HepG2 (cell line): ENCODE measurements at regions not wholly inside any gene's neighbourhood (a gene's known extent, or its start where the extent isn't known, plus 50 kb on each side); places are given as distances from the start of the nearest gene placed in this dataset.

Experiments used
- ATAC-seq: fragments of 200-7000 bp; cut with Tn5 transposase; 3 replicates; pipeline ENCODE4 v1.9.1; 2020; ENCODE audit warnings: mild to moderate bottlenecking, moderate library complexity
- BruUV-seq: library from RNA; stranded (reverse); fragments of 400-500 nt; replicated peaks from 2 replicates; lab custom pipeline; 2021; lab: Mats Ljungman, UMichigan
- CTCF ChIA-PET: fragments of 300-600 bp; formaldehyde crosslinking; extraction: SDS; loops from one replicate; lab custom pipeline; 2021; ENCODE audit warnings: low total read pairs, inconsistent platforms, low intra/inter-chr PET ratio; lab: Yijun Ruan, JAX
- POLR2A ChIA-PET: fragments of 350-600 bp; sonication (Branson Sonifier 250); formaldehyde crosslinking; loops from one replicate; lab custom pipeline; 2020; ENCODE audit warnings: antibody characterized with exemption, inconsistent platforms; lab: Yijun Ruan, JAX
- DNase-seq: peaks from one replicate; pipeline ENCODE4 v3.0.0-alpha.2; 2015; ENCODE audit warnings: low spot score
- FAIRE-seq: peaks from 3 replicates; lab custom pipeline; 2011; peaks lifted over from hg19 to GRCh38; lab: Jason Lieb, UNC
- H2AFZ ChIP-seq: one replicate; pipeline ENCODE4 v1.6.1; 2011; ENCODE audit warnings: low read length, inconsistent platforms
- H3K27ac ChIP-seq: fragments of 300-600 bp; 3 replicates; pipeline ENCODE4 v1.8.0; 2011; ENCODE audit warnings: mixed run types, mild to moderate bottlenecking, mixed read lengths, low read length, inconsistent platforms; ENCODE audit not compliant: insufficient read depth; ENCODE audit errors: extremely low read length
- H3K27me3 ChIP-seq, 2 experiments: fragments of 200-600 bp in 1 of 2; 2 replicates in 1 of 2; 3 replicates in 1 of 2; pipeline versions ENCODE4 v1.6.0 to v1.8.0; 2011; ENCODE audit warnings: low read length in 2 of 2, mild to moderate bottlenecking in 2 of 2, moderate library complexity in 2 of 2, inconsistent platforms in 1 of 2; ENCODE audit not compliant: insufficient read depth in 2 of 2, control insufficient read depth in 1 of 2
- H3K36me3 ChIP-seq, 2 experiments: fragments of 200-600 bp in 1 of 2; replicated peaks in 1 of 2; 2 replicates in 1 of 2; 3 replicates in 1 of 2; pipeline versions ENCODE4 v1.5.1 to v1.8.0; 2011; ENCODE audit warnings: low read length in 2 of 2, inconsistent platforms in 1 of 2; ENCODE audit not compliant: insufficient read depth in 2 of 2, control insufficient read depth in 1 of 2
- H3K4me1 ChIP-seq: 2 replicates; pipeline ENCODE4 v1.5.1; 2012; ENCODE audit warnings: low read length, inconsistent platforms; ENCODE audit not compliant: insufficient read depth
- H3K4me2 ChIP-seq: 2 replicates; pipeline ENCODE4 v1.6.0; 2011; ENCODE audit warnings: low read depth, low read length, inconsistent platforms
- H3K4me3 ChIP-seq, 3 experiments: fragments of 200-600 bp in 1 of 3; sonication (generic), shearing (Covaris generic) in 1 of 3; replicated peaks in 1 of 3; 2 replicates each; pipeline ENCODE4 v1.5.1; 2011 to 2016; ENCODE audit warnings: low read length in 3 of 3, inconsistent platforms in 2 of 3, low read depth in 2 of 3, mild to moderate bottlenecking in 2 of 3, control low read depth in 1 of 3, mixed read lengths in 1 of 3; ENCODE audit not compliant: insufficient read depth in 1 of 3
- H3K79me2 ChIP-seq: one replicate; pipeline ENCODE4 v1.6.1; 2011; ENCODE audit warnings: low read length, inconsistent platforms; ENCODE audit not compliant: insufficient read depth
- H3K9ac ChIP-seq: 2 replicates; pipeline ENCODE4 v1.6.0; 2011; ENCODE audit warnings: mild to moderate bottlenecking, low read depth, low read length, inconsistent platforms; ENCODE audit not compliant: insufficient read depth
- H3K9me3 ChIP-seq: 2 replicates; pipeline ENCODE4 v1.5.1; 2012; ENCODE audit warnings: mild to moderate bottlenecking, low read length
- H4K20me1 ChIP-seq: 2 replicates; pipeline ENCODE4 v1.6.0; 2011; ENCODE audit warnings: inconsistent platforms, mild to moderate bottlenecking, low read length, moderate library complexity; ENCODE audit not compliant: insufficient read depth
- BCLAF1 ChIP-seq: fragments of 450-650 bp; IDR thresholded peaks from 2 replicates; pipeline ENCODE4 v1.6.1; 2017; ENCODE audit warnings: mild to moderate bottlenecking
- CC2D1A ChIP-seq: sonication (generic); formaldehyde crosslinking; IDR thresholded peaks from 2 replicates; pipeline ENCODE4 v1.8.1; 2023; ENCODE audit warnings: mild to moderate bottlenecking, missing genetic modification reagents
- GRHL1 ChIP-seq: sonication (generic); formaldehyde crosslinking; conservative IDR thresholded peaks from 2 replicates; pipeline ENCODE4 v1.8.0; 2022; ENCODE audit warnings: missing genetic modification reagents
- MED8 ChIP-seq: sonication (generic); formaldehyde crosslinking; IDR thresholded peaks from 2 replicates; pipeline ENCODE4 v1.8.1; 2023; ENCODE audit warnings: mild to moderate bottlenecking, missing genetic modification reagents; ENCODE audit not compliant: insufficient replicate concordance
- RARG ChIP-seq: sonication (generic); formaldehyde crosslinking; IDR thresholded peaks from 2 replicates; pipeline ENCODE4 v1.4.0; 2020; ENCODE audit warnings: low read depth, mild to moderate bottlenecking, missing genetic modification reagents
- RFX5 ChIP-seq: IDR thresholded peaks from 2 replicates; pipeline ENCODE4 v1.6.1; 2011; ENCODE audit warnings: low read depth, low read length, improper control_type of control experiment
- SALL2 ChIP-seq: sonication (generic); formaldehyde crosslinking; IDR thresholded peaks from 2 replicates; pipeline ENCODE4 v1.8.1; 2023; ENCODE audit warnings: mild to moderate bottlenecking, missing genetic modification reagents, inconsistent platforms
- SIX1 ChIP-seq: sonication (generic); formaldehyde crosslinking; IDR thresholded peaks from 2 replicates; pipeline ENCODE4 v1.4.0; 2020; ENCODE audit warnings: missing genetic modification reagents, borderline replicate concordance
- TARDBP ChIP-seq: sonication (generic); formaldehyde crosslinking; IDR thresholded peaks from 2 replicates; pipeline ENCODE4 v1.8.0; 2022; ENCODE audit warnings: mild to moderate bottlenecking, missing genetic modification reagents
- ZFX ChIP-seq: sonication (generic); formaldehyde crosslinking; IDR thresholded peaks from 2 replicates; pipeline ENCODE4 v1.4.0; 2020; ENCODE audit warnings: mild to moderate bottlenecking, low read depth, missing genetic modification reagents, moderate library complexity
- WGBS: methylation state at CpG from one replicate; pipeline ENCODE4 v1.1.6; 2017; ENCODE audit warnings: low lambda C conversion rate; 5-methylcytosine and 5-hydroxymethylcytosine counted together
- in situ Hi-C: cut with HindIII; loops from 2 replicates; pipeline ENCODE4 v1.10.0; 2017; ENCODE audit warnings: low pct_unique_long_range_greater_than_20kb; ENCODE audit not compliant: extremely low pct_ligation_motif_present
- intact Hi-C: fragments of 100-400 bp; cut with micrococcal nuclease; formaldehyde crosslinking; loops from one replicate; pipeline ENCODE4 v1.10.0; 2022; ENCODE audit not compliant: unreplicated experiment
- TF ChIP-seq, protein P1 (sequence below): sonication (generic); formaldehyde crosslinking; IDR thresholded peaks from 2 replicates; pipeline ENCODE4 v1.8.1; 2022; ENCODE audit warnings: mild to moderate bottlenecking, missing genetic modification reagents
- TF ChIP-seq, protein P2 (sequence below): sonication (generic); formaldehyde crosslinking; IDR thresholded peaks from 2 replicates; pipeline ENCODE4 v1.5.0; 2020; ENCODE audit warnings: missing genetic modification reagents
- TF ChIP-seq, protein P3 (sequence below): sonication (generic); formaldehyde crosslinking; IDR thresholded peaks from 2 replicates; pipeline ENCODE4 v1.5.0; 2020; ENCODE audit warnings: mild to moderate bottlenecking, missing genetic modification reagents

DNA sequence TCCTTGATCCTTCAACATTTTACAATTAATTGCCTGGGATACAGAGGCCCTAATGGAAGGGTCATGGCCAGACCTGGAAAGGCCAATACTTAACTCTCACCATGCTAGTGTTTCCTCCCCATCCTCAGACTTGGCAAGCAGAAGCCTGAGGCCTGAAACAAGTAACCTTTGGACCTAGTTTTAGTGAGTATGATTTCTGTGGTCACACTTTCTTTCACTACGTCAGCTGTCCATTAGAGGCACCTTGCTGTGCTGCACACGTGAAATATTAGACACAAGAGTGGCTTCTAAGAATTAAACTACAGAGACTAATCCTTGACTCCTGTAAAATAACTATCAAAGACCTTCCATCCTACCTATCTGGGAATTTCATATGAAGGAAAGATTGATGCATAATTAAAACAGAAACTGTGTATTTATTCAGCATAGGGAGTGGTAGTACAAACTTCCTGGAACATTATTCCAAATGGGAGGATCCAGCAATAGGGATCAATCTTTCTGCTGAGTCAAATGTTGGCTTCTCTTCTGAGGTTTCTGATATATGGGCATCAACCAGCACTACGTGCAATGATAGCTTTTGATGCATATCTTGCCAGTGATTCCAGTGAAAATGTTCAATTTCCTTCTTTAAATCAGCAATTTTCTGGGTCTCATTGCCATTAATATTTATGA, 249.7 kb downstream of the IKZF2 start (continued):
- TF ChIP-seq, protein P1, sequence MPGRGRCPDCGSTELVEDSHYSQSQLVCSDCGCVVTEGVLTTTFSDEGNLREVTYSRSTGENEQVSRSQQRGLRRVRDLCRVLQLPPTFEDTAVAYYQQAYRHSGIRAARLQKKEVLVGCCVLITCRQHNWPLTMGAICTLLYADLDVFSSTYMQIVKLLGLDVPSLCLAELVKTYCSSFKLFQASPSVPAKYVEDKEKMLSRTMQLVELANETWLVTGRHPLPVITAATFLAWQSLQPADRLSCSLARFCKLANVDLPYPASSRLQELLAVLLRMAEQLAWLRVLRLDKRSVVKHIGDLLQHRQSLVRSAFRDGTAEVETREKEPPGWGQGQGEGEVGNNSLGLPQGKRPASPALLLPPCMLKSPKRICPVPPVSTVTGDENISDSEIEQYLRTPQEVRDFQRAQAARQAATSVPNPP (CRISPR knock-in tag): no peak
- TF ChIP-seq, all 625 proteins: peak for 0

GRCh38 chr2:212900715-212901114, 250.7 kb downstream of the IKZF2 start:
- no peaks in the 10 kb centered on the region for H3K36me3 ChIP-seq
- intact Hi-C loops (no loop called here), in situ Hi-C loops (no loop called here)
- DNase-seq: no peak
- no peaks in the 10 kb centered on the region for H4K20me1 ChIP-seq
- no peak overlapping the region for H3K4me3 ChIP-seq
- no peaks in the 10 kb centered on the region for H3K79me2 ChIP-seq
- no peak for FAIRE-seq
- ATAC-seq: no peak
- H2AFZ ChIP-seq: no peak overlapping the region
- BruUV-seq: no TSS peak
- H3K9me3 ChIP-seq: no peaks in the 10 kb centered on the region
- H3K9ac ChIP-seq: no peak overlapping the region
- no peak overlapping the region for H3K27ac ChIP-seq
- H3K4me1 ChIP-seq: no peaks in the 10 kb centered on the region
- POLR2A ChIA-PET: no interaction called here
- H3K4me2 ChIP-seq: no peak overlapping the region
- CTCF ChIA-PET: no interaction called here
- WGBS: 19% methylated on average over 1 of the region's 1 CpG
- H3K27me3 ChIP-seq: no peaks in the 10 kb centered on the region
- TF ChIP-seq SIX1 (no peak), ZFX (no peak), TARDBP (no peak), RARG (no peak), SALL2 (CRISPR knock-in tag) (no peak), RFX5 (no peak), GRHL1 (no peak), BCLAF1 (no peak), MED8 (no peak), CC2D1A (CRISPR knock-in tag) (no peak)
- TF ChIP-seq, protein P2, sequence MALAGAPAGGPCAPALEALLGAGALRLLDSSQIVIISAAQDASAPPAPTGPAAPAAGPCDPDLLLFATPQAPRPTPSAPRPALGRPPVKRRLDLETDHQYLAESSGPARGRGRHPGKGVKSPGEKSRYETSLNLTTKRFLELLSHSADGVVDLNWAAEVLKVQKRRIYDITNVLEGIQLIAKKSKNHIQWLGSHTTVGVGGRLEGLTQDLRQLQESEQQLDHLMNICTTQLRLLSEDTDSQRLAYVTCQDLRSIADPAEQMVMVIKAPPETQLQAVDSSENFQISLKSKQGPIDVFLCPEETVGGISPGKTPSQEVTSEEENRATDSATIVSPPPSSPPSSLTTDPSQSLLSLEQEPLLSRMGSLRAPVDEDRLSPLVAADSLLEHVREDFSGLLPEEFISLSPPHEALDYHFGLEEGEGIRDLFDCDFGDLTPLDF (CRISPR knock-in tag): no peak
- TF ChIP-seq, protein P3, sequence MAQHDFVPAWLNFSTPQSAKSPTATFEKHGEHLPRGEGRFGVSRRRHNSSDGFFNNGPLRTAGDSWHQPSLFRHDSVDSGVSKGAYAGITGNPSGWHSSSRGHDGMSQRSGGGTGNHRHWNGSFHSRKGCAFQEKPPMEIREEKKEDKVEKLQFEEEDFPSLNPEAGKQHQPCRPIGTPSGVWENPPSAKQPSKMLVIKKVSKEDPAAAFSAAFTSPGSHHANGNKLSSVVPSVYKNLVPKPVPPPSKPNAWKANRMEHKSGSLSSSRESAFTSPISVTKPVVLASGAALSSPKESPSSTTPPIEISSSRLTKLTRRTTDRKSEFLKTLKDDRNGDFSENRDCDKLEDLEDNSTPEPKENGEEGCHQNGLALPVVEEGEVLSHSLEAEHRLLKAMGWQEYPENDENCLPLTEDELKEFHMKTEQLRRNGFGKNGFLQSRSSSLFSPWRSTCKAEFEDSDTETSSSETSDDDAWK (CRISPR knock-in tag): no peak
